HepG2 (cell line): ENCODE measurements at regions not wholly inside any gene's neighbourhood (a gene's known extent, or its start where the extent isn't known, plus 50 kb on each side); places are given as distances from the start of the nearest gene placed in this dataset.

Experiments used
- ATAC-seq: fragments of 200-7000 bp; cut with Tn5 transposase; 3 replicates; pipeline ENCODE4 v1.9.1; 2020; ENCODE audit warnings: mild to moderate bottlenecking, moderate library complexity
- BruUV-seq: library from RNA; stranded (reverse); fragments of 400-500 nt; replicated peaks from 2 replicates; lab custom pipeline; 2021; lab: Mats Ljungman, UMichigan
- CTCF ChIA-PET: fragments of 300-600 bp; formaldehyde crosslinking; extraction: SDS; loops from one replicate; lab custom pipeline; 2021; ENCODE audit warnings: low total read pairs, inconsistent platforms, low intra/inter-chr PET ratio; lab: Yijun Ruan, JAX
- POLR2A ChIA-PET: fragments of 350-600 bp; sonication (Branson Sonifier 250); formaldehyde crosslinking; loops from one replicate; lab custom pipeline; 2020; ENCODE audit warnings: antibody characterized with exemption, inconsistent platforms; lab: Yijun Ruan, JAX
- DNase-seq: peaks from one replicate; pipeline ENCODE4 v3.0.0-alpha.2; 2015; ENCODE audit warnings: low spot score
- FAIRE-seq: peaks from 3 replicates; lab custom pipeline; 2011; peaks lifted over from hg19 to GRCh38; lab: Jason Lieb, UNC
- H2AFZ ChIP-seq: one replicate; pipeline ENCODE4 v1.6.1; 2011; ENCODE audit warnings: low read length, inconsistent platforms
- H3K27ac ChIP-seq: fragments of 300-600 bp; 3 replicates; pipeline ENCODE4 v1.8.0; 2011; ENCODE audit warnings: mixed run types, mild to moderate bottlenecking, mixed read lengths, low read length, inconsistent platforms; ENCODE audit not compliant: insufficient read depth; ENCODE audit errors: extremely low read length
- H3K27me3 ChIP-seq, 2 experiments: fragments of 200-600 bp in 1 of 2; 2 replicates in 1 of 2; 3 replicates in 1 of 2; pipeline versions ENCODE4 v1.6.0 to v1.8.0; 2011; ENCODE audit warnings: low read length in 2 of 2, mild to moderate bottlenecking in 2 of 2, moderate library complexity in 2 of 2, inconsistent platforms in 1 of 2; ENCODE audit not compliant: insufficient read depth in 2 of 2, control insufficient read depth in 1 of 2
- H3K36me3 ChIP-seq, 2 experiments: fragments of 200-600 bp in 1 of 2; replicated peaks in 1 of 2; 2 replicates in 1 of 2; 3 replicates in 1 of 2; pipeline versions ENCODE4 v1.5.1 to v1.8.0; 2011; ENCODE audit warnings: low read length in 2 of 2, inconsistent platforms in 1 of 2; ENCODE audit not compliant: insufficient read depth in 2 of 2, control insufficient read depth in 1 of 2
- H3K4me1 ChIP-seq: 2 replicates; pipeline ENCODE4 v1.5.1; 2012; ENCODE audit warnings: low read length, inconsistent platforms; ENCODE audit not compliant: insufficient read depth
- H3K4me2 ChIP-seq: 2 replicates; pipeline ENCODE4 v1.6.0; 2011; ENCODE audit warnings: low read depth, low read length, inconsistent platforms
- H3K4me3 ChIP-seq, 3 experiments: fragments of 200-600 bp in 1 of 3; sonication (generic), shearing (Covaris generic) in 1 of 3; replicated peaks in 1 of 3; 2 replicates each; pipeline ENCODE4 v1.5.1; 2011 to 2016; ENCODE audit warnings: low read length in 3 of 3, inconsistent platforms in 2 of 3, low read depth in 2 of 3, mild to moderate bottlenecking in 2 of 3, control low read depth in 1 of 3, mixed read lengths in 1 of 3; ENCODE audit not compliant: insufficient read depth in 1 of 3
- H3K79me2 ChIP-seq: one replicate; pipeline ENCODE4 v1.6.1; 2011; ENCODE audit warnings: low read length, inconsistent platforms; ENCODE audit not compliant: insufficient read depth
- H3K9ac ChIP-seq: 2 replicates; pipeline ENCODE4 v1.6.0; 2011; ENCODE audit warnings: mild to moderate bottlenecking, low read depth, low read length, inconsistent platforms; ENCODE audit not compliant: insufficient read depth
- H3K9me3 ChIP-seq: 2 replicates; pipeline ENCODE4 v1.5.1; 2012; ENCODE audit warnings: mild to moderate bottlenecking, low read length
- H4K20me1 ChIP-seq: 2 replicates; pipeline ENCODE4 v1.6.0; 2011; ENCODE audit warnings: inconsistent platforms, mild to moderate bottlenecking, low read length, moderate library complexity; ENCODE audit not compliant: insufficient read depth
- HOXA7 ChIP-seq: sonication (generic); formaldehyde crosslinking; IDR thresholded peaks from 2 replicates; pipeline ENCODE4 v1.8.1; 2022; ENCODE audit warnings: mild to moderate bottlenecking, missing genetic modification reagents, moderate library complexity
- JDP2 ChIP-seq: sonication (generic); formaldehyde crosslinking; IDR thresholded peaks from 2 replicates; pipeline ENCODE4 v1.8.1; 2022; ENCODE audit warnings: missing genetic modification reagents, borderline replicate concordance
- PBX2 ChIP-seq: IDR thresholded peaks from 2 replicates; pipeline ENCODE4 v1.6.1; 2016; ENCODE audit warnings: control low read depth
- PITX1 ChIP-seq: sonication (generic); formaldehyde crosslinking; IDR thresholded peaks from 2 replicates; pipeline ENCODE4 v1.5.1; 2020; ENCODE audit warnings: mild to moderate bottlenecking, missing genetic modification reagents
- RARA ChIP-seq: IDR thresholded peaks from 2 replicates; pipeline ENCODE4 v1.6.1; 2016; ENCODE audit warnings: missing genetic modification reagents, missing compliant biosample characterization
- RFX3 ChIP-seq: IDR thresholded peaks from 2 replicates; pipeline ENCODE4 v1.6.1; 2016; ENCODE audit warnings: missing biosample characterization, missing genetic modification reagents
- SRF ChIP-seq: IDR thresholded peaks from 2 replicates; pipeline ENCODE4 v1.6.1; 2011; ENCODE audit warnings: mild to moderate bottlenecking, low read depth, low read length, moderate library complexity
- ZBTB34 ChIP-seq: sonication (generic); formaldehyde crosslinking; IDR thresholded peaks from 2 replicates; pipeline ENCODE4 v1.8.0; 2022; ENCODE audit warnings: mild to moderate bottlenecking, missing genetic modification reagents
- WGBS: methylation state at CpG from one replicate; pipeline ENCODE4 v1.1.6; 2017; ENCODE audit warnings: low lambda C conversion rate; 5-methylcytosine and 5-hydroxymethylcytosine counted together
- in situ Hi-C: cut with HindIII; loops from 2 replicates; pipeline ENCODE4 v1.10.0; 2017; ENCODE audit warnings: low pct_unique_long_range_greater_than_20kb; ENCODE audit not compliant: extremely low pct_ligation_motif_present
- intact Hi-C: fragments of 100-400 bp; cut with micrococcal nuclease; formaldehyde crosslinking; loops from one replicate; pipeline ENCODE4 v1.10.0; 2022; ENCODE audit not compliant: unreplicated experiment
- TF ChIP-seq, protein P1 (sequence below): sonication (generic); formaldehyde crosslinking; IDR thresholded peaks from 2 replicates; pipeline ENCODE4 v1.5.1; 2020; ENCODE audit warnings: missing genetic modification reagents, mild to moderate bottlenecking, borderline replicate concordance
- TF ChIP-seq, protein P2 (sequence below): sonication (generic); formaldehyde crosslinking; IDR thresholded peaks from 2 replicates; pipeline ENCODE4 v1.9.0; 2022; ENCODE audit warnings: low read depth, missing genetic modification reagents
- TF ChIP-seq, protein P3 (sequence below): sonication (generic); formaldehyde crosslinking; IDR thresholded peaks from 2 replicates; pipeline ENCODE4 v1.4.0; 2020; ENCODE audit warnings: missing genetic modification reagents; ENCODE audit errors: not compliant biosample characterization
- TF ChIP-seq, protein P4 (sequence below): sonication (generic); formaldehyde crosslinking; IDR thresholded peaks from 2 replicates; pipeline ENCODE4 v1.5.0; 2020; ENCODE audit warnings: missing genetic modification reagents
- TF ChIP-seq, protein P5 (sequence below): sonication (generic); formaldehyde crosslinking; IDR thresholded peaks from 2 replicates; pipeline ENCODE4 v1.4.0; 2020; ENCODE audit warnings: missing genetic modification reagents

- no peak for TF ChIP-seq ZBTB34 (CRISPR knock-in tag)
Observed at GRCh38 chr1:212525479-212526110, 83.0 kb upstream of the ATF3 start (continued).

DNA sequence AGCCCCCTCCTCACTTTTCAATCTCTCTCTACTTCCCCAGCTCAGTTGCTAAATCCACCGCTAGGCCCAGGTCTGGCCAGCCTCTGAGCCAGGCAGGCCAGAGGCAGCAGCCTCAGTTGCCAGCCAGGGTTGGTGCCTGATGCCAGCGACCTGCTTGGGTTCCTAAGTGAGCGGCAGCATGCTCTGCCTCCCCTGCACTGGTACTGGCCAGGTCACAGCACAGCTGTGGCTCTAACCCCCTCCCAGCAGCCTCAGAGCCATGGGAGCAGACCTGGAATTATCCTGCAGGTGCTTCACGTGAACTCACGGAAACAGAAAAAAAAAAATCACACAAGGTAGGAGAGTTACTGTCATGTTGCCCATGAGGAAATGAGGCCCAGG lies 82.5 kb upstream of the ATF3 start:
- intact Hi-C loops (no loop called here), in situ Hi-C loops (no loop called here)
- FAIRE-seq (no peak), ATAC-seq (no peak), DNase-seq (no peak)
- Histone ChIP-seq H2AFZ (no peak overlapping the region), H3K4me1 (no peaks in the 10 kb centered on the region), H3K27ac (no peak overlapping the region), H3K4me3 (no peak overlapping the region), H3K36me3 (no peaks in the 10 kb centered on the region), H3K27me3 (peaks cover 1 to 8% of the 10 kb centered on the region in 2 experiments; a peak in 2 of 5 replicates), H3K9ac (no peak overlapping the region), H3K79me2 (no peaks in the 10 kb centered on the region), H3K4me2 (no peak overlapping the region), H3K9me3 (no peaks in the 10 kb centered on the region), H4K20me1 (no peaks in the 10 kb centered on the region)
- ChIA-PET POLR2A (no interaction called here), CTCF (no interaction called here)
- WGBS = 49% methylated on average over 3 of the region's 5 CpGs
- no TSS peak for BruUV-seq
- TF ChIP-seq RARA (CRISPR knock-in tag) (no peak), PITX1 (no peak), RFX3 (CRISPR knock-in tag) (no peak), PBX2 (CRISPR knock-in tag) (no peak), HOXA7 (CRISPR knock-in tag) (no peak), SRF (no peak), JDP2 (CRISPR knock-in tag) (no peak)
- TF ChIP-seq, protein P1, sequence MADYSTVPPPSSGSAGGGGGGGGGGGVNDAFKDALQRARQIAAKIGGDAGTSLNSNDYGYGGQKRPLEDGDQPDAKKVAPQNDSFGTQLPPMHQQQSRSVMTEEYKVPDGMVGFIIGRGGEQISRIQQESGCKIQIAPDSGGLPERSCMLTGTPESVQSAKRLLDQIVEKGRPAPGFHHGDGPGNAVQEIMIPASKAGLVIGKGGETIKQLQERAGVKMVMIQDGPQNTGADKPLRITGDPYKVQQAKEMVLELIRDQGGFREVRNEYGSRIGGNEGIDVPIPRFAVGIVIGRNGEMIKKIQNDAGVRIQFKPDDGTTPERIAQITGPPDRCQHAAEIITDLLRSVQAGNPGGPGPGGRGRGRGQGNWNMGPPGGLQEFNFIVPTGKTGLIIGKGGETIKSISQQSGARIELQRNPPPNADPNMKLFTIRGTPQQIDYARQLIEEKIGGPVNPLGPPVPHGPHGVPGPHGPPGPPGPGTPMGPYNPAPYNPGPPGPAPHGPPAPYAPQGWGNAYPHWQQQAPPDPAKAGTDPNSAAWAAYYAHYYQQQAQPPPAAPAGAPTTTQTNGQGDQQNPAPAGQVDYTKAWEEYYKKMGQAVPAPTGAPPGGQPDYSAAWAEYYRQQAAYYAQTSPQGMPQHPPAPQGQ (CRISPR knock-in tag) = no peak
- TF ChIP-seq, protein P2, sequence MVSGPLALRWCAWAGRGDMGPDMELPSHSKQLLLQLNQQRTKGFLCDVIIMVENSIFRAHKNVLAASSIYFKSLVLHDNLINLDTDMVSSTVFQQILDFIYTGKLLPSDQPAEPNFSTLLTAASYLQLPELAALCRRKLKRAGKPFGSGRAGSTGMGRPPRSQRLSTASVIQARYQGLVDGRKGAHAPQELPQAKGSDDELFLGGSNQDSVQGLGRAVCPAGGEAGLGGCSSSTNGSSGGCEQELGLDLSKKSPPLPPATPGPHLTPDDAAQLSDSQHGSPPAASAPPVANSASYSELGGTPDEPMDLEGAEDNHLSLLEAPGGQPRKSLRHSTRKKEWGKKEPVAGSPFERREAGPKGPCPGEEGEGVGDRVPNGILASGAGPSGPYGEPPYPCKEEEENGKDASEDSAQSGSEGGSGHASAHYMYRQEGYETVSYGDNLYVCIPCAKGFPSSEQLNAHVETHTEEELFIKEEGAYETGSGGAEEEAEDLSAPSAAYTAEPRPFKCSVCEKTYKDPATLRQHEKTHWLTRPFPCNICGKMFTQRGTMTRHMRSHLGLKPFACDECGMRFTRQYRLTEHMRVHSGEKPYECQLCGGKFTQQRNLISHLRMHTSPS (CRISPR knock-in tag) = no peak
- TF ChIP-seq, protein P3, sequence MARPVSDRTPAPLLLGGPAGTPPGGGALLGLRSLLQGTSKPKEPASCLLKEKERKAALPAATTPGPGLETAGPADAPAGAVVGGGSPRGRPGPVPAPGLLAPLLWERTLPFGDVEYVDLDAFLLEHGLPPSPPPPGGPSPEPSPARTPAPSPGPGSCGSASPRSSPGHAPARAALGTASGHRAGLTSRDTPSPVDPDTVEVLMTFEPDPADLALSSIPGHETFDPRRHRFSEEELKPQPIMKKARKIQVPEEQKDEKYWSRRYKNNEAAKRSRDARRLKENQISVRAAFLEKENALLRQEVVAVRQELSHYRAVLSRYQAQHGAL = no peak
- TF ChIP-seq, protein P4, sequence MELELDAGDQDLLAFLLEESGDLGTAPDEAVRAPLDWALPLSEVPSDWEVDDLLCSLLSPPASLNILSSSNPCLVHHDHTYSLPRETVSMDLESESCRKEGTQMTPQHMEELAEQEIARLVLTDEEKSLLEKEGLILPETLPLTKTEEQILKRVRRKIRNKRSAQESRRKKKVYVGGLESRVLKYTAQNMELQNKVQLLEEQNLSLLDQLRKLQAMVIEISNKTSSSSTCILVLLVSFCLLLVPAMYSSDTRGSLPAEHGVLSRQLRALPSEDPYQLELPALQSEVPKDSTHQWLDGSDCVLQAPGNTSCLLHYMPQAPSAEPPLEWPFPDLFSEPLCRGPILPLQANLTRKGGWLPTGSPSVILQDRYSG (CRISPR knock-in tag) = no peak
- TF ChIP-seq, protein P5, sequence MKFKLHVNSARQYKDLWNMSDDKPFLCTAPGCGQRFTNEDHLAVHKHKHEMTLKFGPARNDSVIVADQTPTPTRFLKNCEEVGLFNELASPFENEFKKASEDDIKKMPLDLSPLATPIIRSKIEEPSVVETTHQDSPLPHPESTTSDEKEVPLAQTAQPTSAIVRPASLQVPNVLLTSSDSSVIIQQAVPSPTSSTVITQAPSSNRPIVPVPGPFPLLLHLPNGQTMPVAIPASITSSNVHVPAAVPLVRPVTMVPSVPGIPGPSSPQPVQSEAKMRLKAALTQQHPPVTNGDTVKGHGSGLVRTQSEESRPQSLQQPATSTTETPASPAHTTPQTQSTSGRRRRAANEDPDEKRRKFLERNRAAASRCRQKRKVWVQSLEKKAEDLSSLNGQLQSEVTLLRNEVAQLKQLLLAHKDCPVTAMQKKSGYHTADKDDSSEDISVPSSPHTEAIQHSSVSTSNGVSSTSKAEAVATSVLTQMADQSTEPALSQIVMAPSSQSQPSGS (CRISPR knock-in tag) = no peak
